Endothelial cell (in vitro differentiated cells): ENCODE measurements at regions not wholly inside any gene's neighbourhood (a gene's known extent, or its start where the extent isn't known, plus 50 kb on each side); places are given as distances from the start of the nearest gene placed in this dataset.

Source experiments
- DNase-seq: peaks from one replicate; pipeline ENCODE4 v3.0.0; 2021; ENCODE audit warnings: low spot score
- H3K27ac Mint-ChIP-seq: one replicate; pipeline ENCODE4 v1.8.0; 2021; ENCODE audit warnings: mixed read lengths, inconsistent platforms; ENCODE audit not compliant: unreplicated experiment
- H3K27me3 Mint-ChIP-seq: one replicate; pipeline ENCODE4 v1.8.0; 2021; ENCODE audit warnings: mild to moderate bottlenecking, moderate library complexity, mixed read lengths, inconsistent platforms; ENCODE audit not compliant: unreplicated experiment
- H3K36me3 Mint-ChIP-seq: one replicate; pipeline ENCODE4 v1.8.0; 2021; ENCODE audit warnings: mild to moderate bottlenecking, low read depth, mixed read lengths, inconsistent platforms; ENCODE audit not compliant: unreplicated experiment
- H3K4me1 Mint-ChIP-seq: one replicate; pipeline ENCODE4 v1.8.0; 2021; ENCODE audit warnings: mild to moderate bottlenecking, mixed read lengths, inconsistent platforms; ENCODE audit not compliant: unreplicated experiment
- H3K4me3 Mint-ChIP-seq: one replicate; pipeline ENCODE4 v1.8.0; 2021; ENCODE audit warnings: mild to moderate bottlenecking, mixed read lengths, inconsistent platforms; ENCODE audit not compliant: unreplicated experiment
- H3K9me3 Mint-ChIP-seq: one replicate; pipeline ENCODE4 v1.8.0; 2021; ENCODE audit warnings: mixed read lengths, inconsistent platforms; ENCODE audit not compliant: unreplicated experiment
- TF ChIP-seq, protein P1 (sequence below): fragments of 200-600 bp; sonication (generic); IDR thresholded peaks from one replicate; pipeline ENCODE4 v1.5.0; 2021; ENCODE audit warnings: antibody characterized with exemption; ENCODE audit not compliant: unreplicated experiment

- TF ChIP-seq, protein P1, sequence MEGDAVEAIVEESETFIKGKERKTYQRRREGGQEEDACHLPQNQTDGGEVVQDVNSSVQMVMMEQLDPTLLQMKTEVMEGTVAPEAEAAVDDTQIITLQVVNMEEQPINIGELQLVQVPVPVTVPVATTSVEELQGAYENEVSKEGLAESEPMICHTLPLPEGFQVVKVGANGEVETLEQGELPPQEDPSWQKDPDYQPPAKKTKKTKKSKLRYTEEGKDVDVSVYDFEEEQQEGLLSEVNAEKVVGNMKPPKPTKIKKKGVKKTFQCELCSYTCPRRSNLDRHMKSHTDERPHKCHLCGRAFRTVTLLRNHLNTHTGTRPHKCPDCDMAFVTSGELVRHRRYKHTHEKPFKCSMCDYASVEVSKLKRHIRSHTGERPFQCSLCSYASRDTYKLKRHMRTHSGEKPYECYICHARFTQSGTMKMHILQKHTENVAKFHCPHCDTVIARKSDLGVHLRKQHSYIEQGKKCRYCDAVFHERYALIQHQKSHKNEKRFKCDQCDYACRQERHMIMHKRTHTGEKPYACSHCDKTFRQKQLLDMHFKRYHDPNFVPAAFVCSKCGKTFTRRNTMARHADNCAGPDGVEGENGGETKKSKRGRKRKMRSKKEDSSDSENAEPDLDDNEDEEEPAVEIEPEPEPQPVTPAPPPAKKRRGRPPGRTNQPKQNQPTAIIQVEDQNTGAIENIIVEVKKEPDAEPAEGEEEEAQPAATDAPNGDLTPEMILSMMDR, result no peak
- Mint-ChIP-seq H3K9me3 (no peaks in the 10 kb centered on the region), H3K27me3 (peaks cover 2% of the 10 kb centered on the region), H3K4me1 (peaks cover 63% of the 10 kb centered on the region), H3K27ac (no peak overlapping the region), H3K36me3 (no peaks in the 10 kb centered on the region), H3K4me3 (no peak overlapping the region)
- no peak for DNase-seq
These were observed 131.1 kb downstream of the RASSF10 start for GRCh38 chr11:13140028-13140870.

GRCh38 chr11:13140873-13141655 lies 131.9 kb downstream of the RASSF10 start:
- no peak overlapping the region for H3K4me3 Mint-ChIP-seq
- peaks cover 55% of the 10 kb centered on the region for H3K4me1 Mint-ChIP-seq
- no peak overlapping the region for H3K27ac Mint-ChIP-seq
- H3K36me3 Mint-ChIP-seq, result no peaks in the 10 kb centered on the region
- peaks cover 6% of the 10 kb centered on the region for H3K9me3 Mint-ChIP-seq
- DNase-seq, result no peak
- TF ChIP-seq, protein P1, result no peak
- peaks cover 2% of the 10 kb centered on the region for H3K27me3 Mint-ChIP-seq

DNA sequence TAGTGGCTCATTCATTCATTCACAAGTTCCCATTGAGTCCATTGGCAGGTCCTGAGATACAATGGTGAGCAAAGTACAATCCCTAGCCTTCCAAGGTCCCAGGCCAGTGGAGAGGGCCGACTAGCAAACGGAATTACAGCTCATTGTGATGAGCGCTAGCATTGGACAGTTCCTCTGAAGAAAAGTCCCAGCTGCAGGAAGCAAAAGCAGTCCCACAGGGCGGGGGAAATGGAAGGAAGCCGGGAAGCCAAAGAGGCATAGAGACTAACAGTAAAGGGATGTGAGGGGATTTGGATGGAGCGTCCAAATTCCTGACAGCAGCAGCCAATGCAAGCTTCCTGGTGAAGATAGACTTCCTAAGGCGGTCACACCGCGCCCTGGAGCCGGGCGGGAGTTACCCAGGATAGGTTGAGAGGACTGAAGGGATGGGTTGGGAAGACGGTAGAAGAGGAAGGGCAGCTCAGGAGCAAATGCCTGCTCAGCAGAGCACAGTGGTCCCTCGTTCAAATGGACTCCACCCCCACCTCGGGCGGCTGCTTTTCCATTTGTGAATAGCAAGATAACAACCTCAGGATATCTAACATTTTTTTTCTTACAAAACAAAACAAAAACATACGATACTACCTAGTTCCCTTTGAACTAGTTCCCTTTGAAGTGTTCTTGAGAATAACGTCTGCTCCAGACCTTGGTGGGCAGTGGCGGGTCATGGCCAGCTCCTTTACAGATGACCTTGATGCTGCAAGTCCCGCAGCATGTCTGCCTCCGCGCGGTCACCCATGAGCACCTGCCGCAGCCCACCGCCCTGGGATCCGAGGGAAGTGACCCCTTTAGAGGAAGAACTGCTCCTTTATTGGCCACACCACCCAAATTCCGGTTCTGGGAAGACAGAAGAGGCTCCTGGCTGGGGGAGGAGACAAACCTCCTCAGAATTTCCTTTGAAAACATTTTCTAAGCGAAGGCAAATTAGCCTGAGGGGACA lies 132.9 kb downstream of the RASSF10 start:
- no peak for DNase-seq
- TF ChIP-seq, protein P1, result no peak
- peaks cover 49% of the 10 kb centered on the region for H3K4me1 Mint-ChIP-seq
- no peaks in the 10 kb centered on the region for H3K36me3 Mint-ChIP-seq
- no peak overlapping the region for H3K4me3 Mint-ChIP-seq
- peaks cover 2% of the 10 kb centered on the region for H3K27me3 Mint-ChIP-seq
- no peak overlapping the region for H3K27ac Mint-ChIP-seq
- peaks cover 6% of the 10 kb centered on the region for H3K9me3 Mint-ChIP-seq

DNA sequence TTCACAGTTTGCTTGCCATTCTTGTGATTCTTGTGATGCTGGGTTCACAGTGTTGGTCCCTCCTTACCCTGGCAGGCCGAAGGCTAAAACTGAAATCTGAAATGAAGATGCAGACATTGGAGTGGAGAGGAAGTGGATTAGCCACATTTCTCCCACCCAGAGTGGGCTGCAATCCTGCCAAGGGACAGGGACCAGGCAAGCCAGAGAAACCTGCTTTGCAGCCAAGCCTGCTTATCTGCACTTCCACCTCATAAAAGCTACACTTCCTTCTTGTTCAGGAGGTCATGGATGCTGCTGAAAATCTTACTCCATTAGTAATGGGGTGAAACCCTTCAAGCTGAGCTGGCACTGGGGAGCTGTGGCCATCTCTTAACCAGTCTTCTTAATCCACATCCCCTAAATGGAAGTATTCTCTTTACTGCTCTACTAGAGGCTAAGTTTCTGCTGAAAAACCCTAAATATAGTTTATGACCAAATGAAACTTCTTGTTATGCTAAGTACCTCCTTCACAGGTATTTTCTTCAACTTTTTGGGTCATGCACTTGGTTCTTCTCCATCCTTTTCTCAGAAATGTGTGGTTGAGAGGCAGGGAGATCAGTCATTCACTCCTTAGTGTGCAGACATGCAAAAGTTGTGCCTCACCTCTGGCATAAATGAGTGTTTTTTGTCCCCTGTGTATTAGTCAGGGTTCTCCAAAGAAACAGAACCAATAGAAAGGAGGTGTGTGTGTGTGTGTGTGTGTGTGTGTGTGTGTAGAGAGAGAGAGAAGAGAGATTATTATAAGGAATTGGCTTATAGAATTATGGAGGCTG lies 133.9 kb upstream of the BMAL1 start:
- H3K4me1 Mint-ChIP-seq, result peaks cover 37% of the 10 kb centered on the region
- DNase-seq, result no peak
- peaks cover 3% of the 10 kb centered on the region for H3K27me3 Mint-ChIP-seq
- H3K27ac Mint-ChIP-seq, result no peak overlapping the region
- H3K9me3 Mint-ChIP-seq, result peaks cover 6% of the 10 kb centered on the region
- TF ChIP-seq, protein P1, result no peak
- H3K36me3 Mint-ChIP-seq, result no peaks in the 10 kb centered on the region
- no peak overlapping the region for H3K4me3 Mint-ChIP-seq
